SK-N-MC (cell line): ENCODE measurements at regions not wholly inside any gene's neighbourhood (a gene's known extent, or its start where the extent isn't known, plus 50 kb on each side); places are given as distances from the start of the nearest gene placed in this dataset.
"Not testable (repeated sequence)": the region's sequence is repeated elsewhere in the genome, so short reads cannot be mapped to it uniquely, and the experiment has no call there.

Source experiments
- EZH2 ChIP-seq: fragments of 200-600 bp; sonication (generic); IDR thresholded peaks from one replicate; pipeline ENCODE4 v1.6.1; 2017; ENCODE audit warnings: antibody characterized with exemption
- POLR2AphosphoS5 ChIP-seq: IDR thresholded peaks from 2 replicates; pipeline ENCODE4 v1.6.1; 2012; ENCODE audit warnings: mild to moderate bottlenecking, low read depth, low read length, borderline replicate concordance

- TF ChIP-seq EZH2, POLR2AphosphoS5: not testable (repeated sequence)
These were observed 104.5 kb upstream of the SULF2 start for GRCh38 chr20:47889751-47890150.
